ENCODE measurements at regions not wholly inside any gene's neighbourhood (a gene's known extent, or its start where the extent isn't known, plus 50 kb on each side); places are given as distances from the start of the nearest gene placed in this dataset.
"Not testable (repeated sequence)": the region's sequence is repeated elsewhere in the genome, so short reads cannot be mapped to it uniquely, and the experiment has no call there.

DNA sequence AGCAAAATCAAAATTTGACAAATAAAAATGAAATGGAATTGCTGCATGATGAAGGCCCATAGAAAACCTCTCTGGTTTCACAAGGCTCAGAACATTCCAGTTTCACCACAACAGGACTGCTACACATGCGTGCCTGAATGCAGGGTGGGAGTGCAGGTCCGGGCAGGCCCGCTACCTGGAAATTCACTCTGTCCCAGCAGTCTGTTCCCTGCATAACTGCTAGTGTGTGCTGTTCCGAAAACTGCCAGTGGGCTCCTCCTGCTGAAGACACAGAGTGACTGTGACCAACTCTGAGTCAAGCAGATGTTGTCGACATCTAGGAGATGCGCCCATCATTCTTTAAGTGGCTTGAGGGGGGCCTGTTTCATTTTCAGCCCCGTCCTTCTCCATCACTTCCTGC is 284.8 kb upstream of the MAF start:
- WGBS = 85% methylated on average over 7 of the region's 7 CpGs
- Histone ChIP-seq H2AK5ac (ENCODE audit: low read length, severe bottlenecking) (no peak overlapping the region), H2BK5ac (ENCODE audit: low read depth, low read length, poor library complexity, severe bottlenecking) (no peak overlapping the region), H3K18ac (ENCODE audit: low read depth in 1 of 2, low read length in 2 of 2) (no peak overlapping the region), H3K27me3 (ENCODE audit: control insufficient read depth in 1 of 2, insufficient read depth in 1 of 2, low read length in 2 of 2) (no peaks in the 10 kb centered on the region), H2BK15ac (ENCODE audit: low read depth, poor library complexity, severe bottlenecking) (no peak overlapping the region), H3K36me3 (ENCODE audit: control insufficient read depth in 1 of 2, insufficient read depth in 2 of 2, low read depth in 1 of 2, low read length in 2 of 2) (no peaks in the 10 kb centered on the region), H3K4me3 (ENCODE audit: insufficient read depth in 1 of 2, low read depth in 1 of 2, low read length in 2 of 2) (no peak overlapping the region), H3K4ac (ENCODE audit: low read depth in 1 of 2, low read length in 2 of 2) (no peak overlapping the region), H3K23ac (ENCODE audit: low read length in 2 of 2) (no peak overlapping the region), H4K91ac (ENCODE audit: low read length) (no peak overlapping the region), H3K14ac (ENCODE audit: low read length in 2 of 2) (no peak overlapping the region), H3K9me3 (ENCODE audit: control insufficient read depth, low read length) (no peaks in the 10 kb centered on the region), H2BK12ac (ENCODE audit: low read length in 2 of 2) (no peak overlapping the region), H3K79me1 (replicated peaks; ENCODE audit: low read length, poor library complexity, severe bottlenecking) (no peaks in the 10 kb centered on the region), H3K27ac (ENCODE audit: low read length, poor library complexity, severe bottlenecking) (no peak overlapping the region), H2BK120ac (ENCODE audit: low read depth, low read length) (no peak overlapping the region), H3K4me2 (ENCODE audit: low read length, poor library complexity, severe bottlenecking) (no peak overlapping the region), H4K8ac (ENCODE audit: low read length) (no peak overlapping the region), H2AFZ (ENCODE audit: low read depth, low read length) (no peak overlapping the region), H3K4me1 (ENCODE audit: control insufficient read depth, insufficient read depth, low read depth, low read length) (no peaks in the 10 kb centered on the region), H3K9ac (ENCODE audit: low read length) (no peak overlapping the region)
- DNase-seq = no peak

DNA sequence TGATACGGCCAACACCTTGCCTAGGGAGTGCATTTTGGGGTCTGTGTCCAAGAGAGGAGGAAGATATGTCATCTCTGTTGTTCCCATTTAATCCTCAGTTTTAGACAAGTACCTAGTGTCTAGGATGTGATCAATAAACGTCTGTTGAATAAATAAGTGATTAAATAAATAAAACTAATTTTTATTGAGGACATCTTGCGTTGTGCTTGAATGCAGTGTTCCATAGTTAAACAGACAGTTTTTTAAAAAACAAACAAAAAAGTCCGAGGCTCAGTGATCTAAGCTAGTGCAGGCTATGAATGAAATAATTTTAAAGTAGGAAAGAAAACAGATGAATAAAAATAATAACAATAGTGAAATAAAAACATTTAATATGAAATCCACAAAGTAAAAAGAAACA is 283.0 kb upstream of the MAF start:
- H4K91ac ChIP-seq (ENCODE audit: low read length) = no peak overlapping the region
- no peaks in the 10 kb centered on the region for H3K9me3 ChIP-seq (ENCODE audit: control insufficient read depth, low read length)
- no peak overlapping the region for H3K4me3 ChIP-seq (ENCODE audit: insufficient read depth in 1 of 2, low read depth in 1 of 2, low read length in 2 of 2)
- no peaks in the 10 kb centered on the region for H3K79me1 ChIP-seq (replicated peaks; ENCODE audit: low read length, poor library complexity, severe bottlenecking)
- H3K23ac ChIP-seq (ENCODE audit: low read length in 2 of 2) = no peak overlapping the region
- no peak overlapping the region for H2BK15ac ChIP-seq (ENCODE audit: low read depth, poor library complexity, severe bottlenecking)
- no peak overlapping the region for H3K9ac ChIP-seq (ENCODE audit: low read length)
- no peak overlapping the region for H2BK120ac ChIP-seq (ENCODE audit: low read depth, low read length)
- 90% methylated on average over 1 of the region's 4 CpGs for WGBS
- H2AK5ac ChIP-seq (ENCODE audit: low read length, severe bottlenecking) = no peak overlapping the region
- H3K27me3 ChIP-seq (ENCODE audit: control insufficient read depth in 1 of 2, insufficient read depth in 1 of 2, low read length in 2 of 2) = no peaks in the 10 kb centered on the region
- DNase-seq = no peak
- H3K4me2 ChIP-seq (ENCODE audit: low read length, poor library complexity, severe bottlenecking) = no peak overlapping the region
- no peak overlapping the region for H2AFZ ChIP-seq (ENCODE audit: low read depth, low read length)
- H3K4me1 ChIP-seq (ENCODE audit: control insufficient read depth, insufficient read depth, low read depth, low read length) = no peaks in the 10 kb centered on the region
- no peak overlapping the region for H3K27ac ChIP-seq (ENCODE audit: low read length, poor library complexity, severe bottlenecking)
- no peak overlapping the region for H4K8ac ChIP-seq (ENCODE audit: low read length)
- no peak overlapping the region for H3K18ac ChIP-seq (ENCODE audit: low read depth in 1 of 2, low read length in 2 of 2)
- H2BK5ac ChIP-seq (ENCODE audit: low read depth, low read length, poor library complexity, severe bottlenecking) = no peak overlapping the region
- no peak overlapping the region for H3K4ac ChIP-seq (ENCODE audit: low read depth in 1 of 2, low read length in 2 of 2)
- H2BK12ac ChIP-seq (ENCODE audit: low read length in 2 of 2) = no peak overlapping the region
- H3K14ac ChIP-seq (ENCODE audit: low read length in 2 of 2) = no peak overlapping the region
- H3K36me3 ChIP-seq (ENCODE audit: control insufficient read depth in 1 of 2, insufficient read depth in 2 of 2, low read depth in 1 of 2, low read length in 2 of 2) = no peaks in the 10 kb centered on the region

DNA sequence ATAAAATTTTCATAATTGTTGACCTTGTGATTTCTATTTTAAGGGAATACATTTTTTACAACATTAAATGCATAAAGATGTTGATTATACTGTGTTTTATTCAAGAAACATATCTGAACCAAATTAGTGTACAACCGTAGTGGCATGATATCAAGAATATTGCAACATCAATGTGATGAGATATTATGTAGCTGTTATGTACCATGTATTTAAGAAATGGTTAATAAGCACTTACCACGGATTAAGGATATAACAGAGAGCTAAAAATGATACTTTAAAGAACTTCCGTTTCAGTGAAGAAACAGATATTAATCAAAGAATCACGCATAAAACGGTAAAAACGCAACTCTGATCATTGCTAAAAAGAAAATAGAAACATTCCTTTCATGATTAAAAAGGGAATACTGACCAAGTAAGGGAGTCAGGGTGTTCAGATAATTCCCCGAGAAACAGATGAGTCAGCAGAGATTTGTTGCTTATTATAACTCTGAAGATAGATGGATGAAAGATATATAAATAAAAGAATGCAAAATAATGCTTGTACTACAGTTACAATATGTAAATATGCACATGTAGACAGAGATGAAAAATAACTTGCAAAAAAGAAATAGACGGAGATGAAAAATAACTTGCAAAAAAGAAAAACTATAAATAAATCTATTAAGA is 281.9 kb upstream of the MAF start:
- Histone ChIP-seq H3K9me3 (ENCODE audit: control insufficient read depth, low read length) (no peaks in the 10 kb centered on the region), H3K23ac (ENCODE audit: low read length in 2 of 2) (no peak overlapping the region), H3K27me3 (ENCODE audit: control insufficient read depth in 1 of 2, insufficient read depth in 1 of 2, low read length in 2 of 2) (peaks cover 6 to 8% of the 10 kb centered on the region in 2 experiments), H3K18ac (ENCODE audit: low read depth in 1 of 2, low read length in 2 of 2) (no peak overlapping the region), H4K91ac (ENCODE audit: low read length) (no peak overlapping the region), H3K4me3 (ENCODE audit: insufficient read depth in 1 of 2, low read depth in 1 of 2, low read length in 2 of 2) (no peak overlapping the region), H3K9ac (ENCODE audit: low read length) (no peak overlapping the region), H2BK120ac (ENCODE audit: low read depth, low read length) (no peak overlapping the region), H3K14ac (ENCODE audit: low read length in 2 of 2) (no peak overlapping the region), H2BK12ac (ENCODE audit: low read length in 2 of 2) (no peak overlapping the region), H2BK15ac (ENCODE audit: low read depth, poor library complexity, severe bottlenecking) (no peak overlapping the region), H3K27ac (ENCODE audit: low read length, poor library complexity, severe bottlenecking) (no peak overlapping the region), H3K4me1 (ENCODE audit: control insufficient read depth, insufficient read depth, low read depth, low read length) (no peaks in the 10 kb centered on the region), H3K4ac (ENCODE audit: low read depth in 1 of 2, low read length in 2 of 2) (no peak overlapping the region), H3K36me3 (ENCODE audit: control insufficient read depth in 1 of 2, insufficient read depth in 2 of 2, low read depth in 1 of 2, low read length in 2 of 2) (no peaks in the 10 kb centered on the region), H3K4me2 (ENCODE audit: low read length, poor library complexity, severe bottlenecking) (no peak overlapping the region), H2BK5ac (ENCODE audit: low read depth, low read length, poor library complexity, severe bottlenecking) (no peak overlapping the region), H4K8ac (ENCODE audit: low read length) (no peak overlapping the region), H3K79me1 (replicated peaks; ENCODE audit: low read length, poor library complexity, severe bottlenecking) (no peaks in the 10 kb centered on the region), H2AK5ac (ENCODE audit: low read length, severe bottlenecking) (no peak overlapping the region), H2AFZ (ENCODE audit: low read depth, low read length) (no peak overlapping the region)
- DNase-seq = no peak
- 93% methylated on average over 3 of the region's 8 CpGs for WGBS

DNA sequence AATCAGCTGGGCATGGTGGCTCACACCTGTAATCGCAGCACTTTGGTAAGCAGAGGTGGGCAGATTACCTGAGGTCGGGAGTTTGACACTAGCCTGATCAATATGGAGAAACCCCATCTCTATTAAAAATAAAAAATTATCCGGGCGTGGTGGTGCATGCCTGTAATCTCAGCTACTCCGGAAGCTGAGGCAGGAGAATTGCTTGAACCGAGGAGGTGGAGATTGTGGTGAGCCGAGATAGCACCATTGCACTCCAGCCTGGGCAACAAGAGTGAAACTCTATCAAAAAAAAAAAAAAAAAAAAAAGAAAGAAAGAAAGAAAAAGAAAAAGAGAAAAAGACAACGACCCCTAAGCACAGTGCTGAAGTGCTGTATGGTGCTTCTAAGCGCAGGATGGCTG is 280.6 kb upstream of the MAF start:
- H3K4me3 ChIP-seq (ENCODE audit: insufficient read depth in 1 of 2, low read depth in 1 of 2, low read length in 2 of 2); DNase-seq; H2BK120ac ChIP-seq (ENCODE audit: low read depth, low read length); H4K8ac ChIP-seq (ENCODE audit: low read length); H2BK12ac ChIP-seq (ENCODE audit: low read length in 2 of 2); H2BK5ac ChIP-seq (ENCODE audit: low read depth, low read length, poor library complexity, severe bottlenecking); H3K9ac ChIP-seq (ENCODE audit: low read length); H2AFZ ChIP-seq (ENCODE audit: low read depth, low read length); H3K27ac ChIP-seq (ENCODE audit: low read length, poor library complexity, severe bottlenecking); H3K36me3 ChIP-seq (ENCODE audit: control insufficient read depth in 1 of 2, insufficient read depth in 2 of 2, low read depth in 1 of 2, low read length in 2 of 2); H4K91ac ChIP-seq (ENCODE audit: low read length); H3K4me1 ChIP-seq (ENCODE audit: control insufficient read depth, insufficient read depth, low read depth, low read length); H3K18ac ChIP-seq (ENCODE audit: low read depth in 1 of 2, low read length in 2 of 2); H2BK15ac ChIP-seq (ENCODE audit: low read depth, poor library complexity, severe bottlenecking); H2AK5ac ChIP-seq (ENCODE audit: low read length, severe bottlenecking); H3K23ac ChIP-seq (ENCODE audit: low read length in 2 of 2); H3K14ac ChIP-seq (ENCODE audit: low read length in 2 of 2); H3K9me3 ChIP-seq (ENCODE audit: control insufficient read depth, low read length); H3K4ac ChIP-seq (ENCODE audit: low read depth in 1 of 2, low read length in 2 of 2); H3K79me1 ChIP-seq (replicated peaks; ENCODE audit: low read length, poor library complexity, severe bottlenecking); H3K4me2 ChIP-seq (ENCODE audit: low read length, poor library complexity, severe bottlenecking): not testable (repeated sequence)
- peaks cover 13 to 16% of the 10 kb centered on the region in 2 experiments for H3K27me3 ChIP-seq (ENCODE audit: control insufficient read depth in 1 of 2, insufficient read depth in 1 of 2, low read length in 2 of 2)
- 77% methylated on average over 4 of the region's 9 CpGs for WGBS
